Ishikawa (cell line): ENCODE measurements at regions not wholly inside any gene's neighbourhood (a gene's known extent, or its start where the extent isn't known, plus 50 kb on each side); places are given as distances from the start of the nearest gene placed in this dataset.
A peak's percentile ranks its signal among the peaks of the same experiment; 100 is the strongest.

Source experiments
- CEBPB ChIP-seq: IDR thresholded peaks from 2 replicates; pipeline ENCODE4 v1.6.1; 2012
- CREB1 ChIP-seq: IDR thresholded peaks from 2 replicates; pipeline ENCODE4 v1.6.1; 2012; ENCODE audit warnings: low read depth
- EGR1 ChIP-seq: IDR thresholded peaks from 2 replicates; pipeline ENCODE4 v1.6.1; 2012
- EP300 ChIP-seq: IDR thresholded peaks from 2 replicates; pipeline ENCODE4 v1.6.1; 2012; ENCODE audit warnings: borderline replicate concordance
- FOXM1 ChIP-seq: IDR thresholded peaks from 2 replicates; pipeline ENCODE4 v1.6.1; 2012; ENCODE audit warnings: low read depth, borderline replicate concordance
- MAX ChIP-seq: IDR thresholded peaks from 2 replicates; pipeline ENCODE4 v1.6.1; 2012
- NFIC ChIP-seq: IDR thresholded peaks from 2 replicates; pipeline ENCODE4 v1.6.1; 2012
- RAD21 ChIP-seq: IDR thresholded peaks from 2 replicates; pipeline ENCODE4 v1.6.1; 2012; ENCODE audit warnings: low read depth
- REST ChIP-seq: IDR thresholded peaks from 2 replicates; pipeline ENCODE4 v1.6.1; 2012; ENCODE audit warnings: low read depth, mild to moderate bottlenecking
- TAF1 ChIP-seq: IDR thresholded peaks from 2 replicates; pipeline ENCODE4 v1.6.1; 2012; ENCODE audit warnings: low read depth, mild to moderate bottlenecking
- TCF12 ChIP-seq: IDR thresholded peaks from 2 replicates; pipeline ENCODE4 v1.6.1; 2012; ENCODE audit warnings: low read depth
- TEAD4 ChIP-seq: IDR thresholded peaks from 2 replicates; pipeline ENCODE4 v1.6.1; 2012
- USF1 ChIP-seq: IDR thresholded peaks from 2 replicates; pipeline ENCODE4 v1.6.1; 2012
- YY1 ChIP-seq: IDR thresholded peaks from 2 replicates; pipeline ENCODE4 v1.6.1; 2012; ENCODE audit warnings: low read depth
- ZBTB7A ChIP-seq: IDR thresholded peaks from 2 replicates; pipeline ENCODE4 v1.6.1; 2012; ENCODE audit warnings: low read depth

- TF ChIP-seq USF1 (no peak), EP300 (no peak), EGR1 (no peak), NFIC (no peak), TEAD4 (no peak), CEBPB (no peak), REST (no peak), YY1 (no peak), MAX (no peak), RAD21 (no peak), FOXM1 (no peak), TAF1 (no peak), ZBTB7A (no peak), CREB1 (no peak), TCF12 (no peak)
These were observed 91.1 kb upstream of the PPP1R26 start for GRCh38 chr9:135388530-135388929.

GRCh38 chr9:135391759-135392158 lies 87.8 kb upstream of the PPP1R26 start:
- no peak for TF ChIP-seq TAF1
- TF ChIP-seq EP300 = no peak
- TF ChIP-seq NFIC = no peak
- TF ChIP-seq TCF12 = no peak
- TF ChIP-seq ZBTB7A = no peak
- no peak for TF ChIP-seq USF1

GRCh38 chr9:135392511-135392910 lies 87.1 kb upstream of the PPP1R26 start:
- TF ChIP-seq TAF1 (no peak), TCF12 (peak; percentile 91), CEBPB (no peak), USF1 (no peak), NFIC (peak; percentile 76), FOXM1 (peak; percentile 46; the same call in 1 of the 2 replicates), TEAD4 (peak; percentile 51; the same call in 1 of the 2 replicates), EP300 (peak; percentile 81), RAD21 (no peak), EGR1 (no peak), REST (no peak), YY1 (no peak), ZBTB7A (no peak), MAX (no peak), CREB1 (no peak)

GRCh38 chr9:135394131-135394530 lies 85.5 kb upstream of the PPP1R26 start:
- no peak for TF ChIP-seq USF1
- no peak for TF ChIP-seq EGR1
- TF ChIP-seq MAX = no peak
- no peak for TF ChIP-seq TEAD4
- TF ChIP-seq CREB1 = no peak
- no peak for TF ChIP-seq REST
- no peak for TF ChIP-seq TAF1
- no peak for TF ChIP-seq CEBPB
- no peak for TF ChIP-seq FOXM1
- no peak for TF ChIP-seq TCF12
- no peak for TF ChIP-seq EP300
- TF ChIP-seq YY1 = no peak
- no peak for TF ChIP-seq RAD21
- TF ChIP-seq ZBTB7A = no peak
- no peak for TF ChIP-seq NFIC
